Loucy (cell line): ENCODE measurements at regions not wholly inside any gene's neighbourhood (a gene's known extent, or its start where the extent isn't known, plus 50 kb on each side); places are given as distances from the start of the nearest gene placed in this dataset.

ENCODE experiments used
- CTCF ChIP-seq: fragments of 200-600 bp; sonication (generic); conservative IDR thresholded peaks from 2 replicates; pipeline ENCODE4 v1.5.1; 2014; ENCODE audit warnings: mild to moderate bottlenecking, antibody characterized with exemption, low read length
- EZH2phosphoT487 ChIP-seq: fragments of 200-600 bp; IDR thresholded peaks from 2 replicates; pipeline ENCODE4 v1.6.1; 2018; ENCODE audit warnings: antibody characterized with exemption, mild to moderate bottlenecking, moderate library complexity, borderline replicate concordance

- TF ChIP-seq CTCF (no peak), EZH2phosphoT487 (no peak)
Measured at GRCh38 chr4:4770610-4771009, 88.9 kb upstream of the MSX1 start.
